NCI-H2171 (cell line): ENCODE measurements at regions not wholly inside any gene's neighbourhood (a gene's known extent, or its start where the extent isn't known, plus 50 kb on each side); places are given as distances from the start of the nearest gene placed in this dataset.
"Not testable (repeated sequence)": the region's sequence is repeated elsewhere in the genome, so short reads cannot be mapped to it uniquely, and the experiment has no call there.

Experiments used
- DNase-seq: peaks from one replicate; lab custom pipeline; 2025; lab: John Stamatoyannopoulos, UW

DNA sequence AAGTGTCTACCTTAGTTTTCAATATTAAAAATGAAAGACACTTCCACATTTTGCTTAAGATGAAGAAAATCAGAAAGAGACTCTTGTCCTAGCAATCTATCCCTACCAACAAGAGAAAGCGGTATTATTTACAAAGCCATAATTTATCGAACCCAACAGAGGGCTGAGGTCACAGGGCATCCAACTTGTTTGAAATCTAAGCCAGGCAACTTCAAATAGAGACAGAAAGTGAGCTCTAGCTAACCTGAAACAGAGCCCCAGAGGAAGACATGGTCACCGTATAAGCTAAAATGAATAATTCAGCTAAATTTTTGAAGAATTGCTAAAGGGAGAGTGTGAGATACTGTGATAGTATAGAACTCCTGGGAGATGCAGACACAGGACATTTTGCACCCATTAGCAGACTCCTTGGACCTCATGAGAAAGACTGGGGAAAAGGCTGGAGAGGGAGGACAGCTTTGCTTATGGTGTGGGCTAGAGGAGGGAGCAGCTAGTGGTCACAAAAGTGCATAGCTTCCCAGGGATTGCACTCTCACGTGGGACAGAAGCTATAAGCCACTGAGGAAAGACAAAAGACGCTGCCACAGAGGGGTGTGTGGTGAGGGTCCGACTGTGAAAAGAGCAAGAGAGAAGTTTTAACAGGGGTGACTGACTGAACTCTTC is 624.2 kb upstream of the GRIN3A start:
- DNase-seq, result no peak

- no peak for DNase-seq
Observed at GRCh38 chr9:102360846-102361245, 622.4 kb upstream of the GRIN3A start.

- DNase-seq, result no peak
Observed at GRCh38 chr9:102355982-102356381, 617.5 kb upstream of the GRIN3A start.

DNA sequence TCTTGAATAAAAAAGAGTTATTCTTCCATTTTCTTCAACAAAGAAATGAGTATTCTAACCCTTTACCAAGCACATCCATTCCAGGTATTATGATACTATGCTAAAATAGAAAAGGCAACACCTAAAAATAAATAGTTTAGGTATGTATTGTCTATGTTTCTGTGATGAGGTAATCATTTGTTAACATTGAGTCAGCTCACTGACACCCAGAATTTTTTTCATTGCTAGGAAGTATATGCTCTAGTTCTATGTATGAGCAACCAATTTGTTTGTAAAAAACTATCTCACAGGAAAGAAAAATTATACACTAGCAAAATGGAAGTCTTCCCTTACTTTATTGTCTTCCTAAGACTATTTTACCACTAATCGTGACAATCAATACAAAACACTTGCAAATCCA is 615.6 kb upstream of the GRIN3A start:
- no peak for DNase-seq

DNA sequence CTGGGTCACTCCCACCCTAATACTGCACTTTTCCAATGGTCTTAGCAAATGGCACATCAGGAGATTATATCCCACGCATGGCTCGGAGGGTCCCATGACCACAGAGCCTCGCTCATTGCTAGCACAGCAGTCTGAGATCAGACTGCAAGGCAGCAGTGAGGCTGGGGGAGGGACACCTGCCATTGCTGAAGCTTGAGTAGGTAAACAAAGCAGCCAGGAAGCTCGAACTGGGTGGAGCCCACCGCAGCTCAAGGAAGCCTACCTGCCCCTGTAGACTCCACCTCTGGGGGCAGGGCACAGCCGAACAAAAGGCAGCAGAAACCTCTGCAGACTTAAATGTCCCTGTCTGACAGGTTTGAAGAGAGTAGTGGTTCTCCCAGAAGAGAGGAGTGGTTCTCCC is 599.0 kb upstream of the GRIN3A start:
- DNase-seq, result not testable (repeated sequence)

GRCh38 chr9:102309379-102309778 is 570.9 kb upstream of the GRIN3A start:
- no peak for DNase-seq

DNA sequence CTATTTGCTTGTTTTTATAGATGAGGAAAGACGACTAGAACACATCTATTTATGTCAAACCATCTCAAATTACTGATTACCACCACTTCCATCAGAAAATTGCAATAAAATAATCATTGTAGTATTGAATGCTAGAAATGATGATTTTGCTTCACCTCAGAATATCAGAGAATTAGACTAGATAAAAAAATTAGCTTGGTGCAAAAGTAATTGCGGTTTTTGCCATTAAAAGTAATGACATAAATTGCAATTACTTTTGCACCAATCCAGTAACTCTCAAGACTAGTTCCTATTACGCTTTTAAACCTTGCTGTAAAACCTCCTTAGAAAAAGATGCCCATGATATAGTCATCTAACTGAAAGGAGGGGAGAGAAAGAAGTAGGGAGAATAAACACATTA is 556.7 kb upstream of the GRIN3A start:
- DNase-seq, result no peak

DNA sequence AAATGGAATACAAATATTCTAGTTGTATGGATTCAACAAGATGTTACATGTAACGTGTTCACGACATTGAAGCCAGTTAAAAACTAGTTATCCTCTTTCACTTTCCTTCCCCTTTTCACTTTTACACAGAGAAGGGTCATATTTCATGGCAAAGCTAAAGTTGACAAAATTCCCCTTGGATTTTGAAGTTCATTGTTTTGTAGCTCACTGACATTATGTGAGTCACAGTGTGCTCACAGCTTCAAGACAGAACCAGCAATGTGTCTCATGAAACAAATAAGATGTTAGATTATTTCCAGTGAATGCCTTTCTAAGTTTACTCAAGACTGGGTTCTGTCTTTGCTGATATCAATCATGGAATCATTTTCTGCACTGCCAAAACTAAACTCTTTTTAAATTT is 535.5 kb upstream of the GRIN3A start:
- no peak for DNase-seq

- no peak for DNase-seq
Observed at GRCh38 chr9:102253099-102253498, 514.7 kb upstream of the GRIN3A start.

DNA sequence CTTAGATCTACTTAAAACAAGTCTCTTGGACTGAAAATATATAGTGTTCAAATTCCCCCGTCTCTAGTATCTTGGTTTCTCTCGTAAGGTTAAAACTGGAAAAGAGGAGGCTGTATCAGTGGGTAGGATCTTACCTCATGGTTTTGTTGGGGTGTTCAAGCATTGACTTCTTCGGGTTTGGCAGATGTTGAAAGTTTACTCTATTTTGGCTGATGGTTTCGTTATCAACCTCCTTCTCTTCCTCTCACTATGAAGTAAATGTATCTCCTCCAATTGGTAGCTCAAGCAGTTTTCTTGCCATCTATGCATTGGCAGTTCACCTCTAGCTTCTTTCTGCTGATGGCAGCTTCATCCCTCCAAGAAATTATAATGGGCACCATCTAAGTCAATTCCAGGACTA is 506.5 kb upstream of the GRIN3A start:
- DNase-seq, result no peak

DNA sequence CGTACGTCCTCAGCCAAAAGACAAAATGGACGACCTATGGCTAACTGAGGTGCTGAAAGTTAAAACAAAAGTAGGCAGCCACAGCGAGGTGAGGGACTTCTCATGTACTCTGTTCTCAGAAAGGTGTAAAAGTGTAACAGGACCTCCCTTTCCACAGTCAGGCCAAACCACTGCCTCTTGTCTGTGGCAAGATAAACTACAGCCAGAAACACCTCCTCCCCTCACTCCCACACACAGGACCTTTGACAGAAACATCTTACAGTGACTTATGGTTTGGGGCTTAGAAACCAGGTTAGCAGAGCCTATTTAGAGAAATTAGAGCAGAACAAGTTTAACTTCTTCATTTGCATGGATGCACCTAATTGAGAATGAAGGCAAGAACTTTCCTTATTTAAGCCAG is 499.1 kb upstream of the GRIN3A start:
- DNase-seq, result no peak

DNA sequence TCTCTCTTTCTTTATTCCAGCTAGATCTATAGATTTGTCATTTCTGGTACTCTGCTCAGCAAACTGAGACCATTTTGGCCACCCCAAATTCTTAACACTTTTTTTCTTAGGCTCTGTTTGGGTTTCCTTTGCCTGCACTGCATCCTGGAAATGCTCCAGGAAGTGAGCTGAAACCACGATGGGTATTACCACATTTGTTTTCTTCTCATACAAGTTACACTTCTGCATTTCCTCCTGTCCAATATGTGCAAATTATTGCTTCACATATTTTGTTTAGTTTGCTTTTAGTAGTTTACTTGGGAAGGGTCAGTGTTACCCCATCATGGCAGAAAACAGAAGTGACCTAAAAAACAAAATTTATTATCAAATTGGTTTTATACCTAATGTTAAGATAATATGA is 498.6 kb upstream of the GRIN3A start:
- DNase-seq, result no peak

GRCh38 chr9:102227416-102227815 is 489.0 kb upstream of the GRIN3A start:
- not testable (repeated sequence) for DNase-seq

DNA sequence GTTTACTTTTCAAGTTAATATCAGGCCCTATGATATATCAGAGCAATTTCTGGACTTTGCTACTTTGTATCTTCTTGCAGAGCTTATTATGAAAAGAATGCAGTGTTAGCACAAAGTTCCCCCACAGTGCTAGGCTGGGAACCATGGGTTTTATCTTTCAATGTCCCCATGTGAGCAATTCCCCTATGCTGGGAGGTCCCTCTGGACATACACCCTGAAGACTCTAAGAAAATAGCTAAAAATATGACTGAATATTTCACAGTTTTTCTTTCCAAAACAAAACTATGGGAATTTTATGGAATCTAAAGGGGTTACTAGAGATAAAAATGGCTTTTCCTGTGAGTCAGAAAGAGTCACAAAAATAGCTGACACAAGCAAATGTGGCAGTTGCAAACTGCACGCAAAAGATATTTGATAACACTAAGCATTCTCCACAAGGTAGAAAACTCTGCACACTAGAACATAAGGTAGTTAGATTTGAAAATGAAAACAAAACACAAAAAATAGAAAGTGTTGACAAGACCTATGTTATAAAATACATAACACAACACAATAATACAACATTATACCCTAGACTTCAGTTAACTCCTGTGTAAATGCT is 487.5 kb upstream of the GRIN3A start:
- no peak for DNase-seq

DNA sequence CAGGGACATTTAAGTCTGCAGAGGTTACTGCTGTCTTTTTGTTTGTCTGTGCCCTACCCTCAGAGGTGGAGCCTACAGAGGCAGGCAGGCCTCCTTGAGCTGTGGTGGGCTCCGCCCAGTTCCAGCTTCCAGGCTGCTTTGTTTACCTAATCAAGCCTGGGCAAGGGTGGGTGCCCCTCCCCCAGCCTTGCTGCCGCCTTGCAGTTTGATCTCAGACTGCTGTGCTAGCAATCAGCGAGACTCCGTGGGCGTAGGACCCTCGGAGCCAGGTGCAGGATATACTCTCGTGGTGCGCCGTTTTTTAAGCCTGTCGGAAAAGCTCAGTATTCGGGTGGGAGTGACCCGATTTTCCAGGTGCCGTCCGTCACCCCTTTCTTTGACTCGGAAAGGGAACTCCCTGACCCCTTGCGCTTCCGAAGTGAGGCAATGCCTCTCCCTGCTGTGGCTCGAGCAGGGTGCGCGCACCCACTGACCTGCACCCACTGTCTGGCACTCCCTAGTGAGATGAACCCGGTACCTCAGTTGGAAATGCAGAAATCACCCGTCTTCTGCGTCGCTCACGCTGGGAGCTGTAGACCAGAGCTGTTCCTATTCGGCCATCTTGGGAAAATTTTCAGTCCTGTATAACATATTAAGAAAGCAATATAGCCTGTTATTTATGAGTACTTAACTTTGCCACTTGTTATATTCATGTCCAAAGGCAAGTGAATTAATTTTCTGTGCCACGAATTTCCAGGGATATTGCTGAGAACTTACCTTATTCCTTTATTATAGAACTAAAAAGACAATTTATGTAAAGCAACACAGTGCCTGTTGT is 485.1 kb upstream of the GRIN3A start:
- DNase-seq, result peak; percentile 14

DNA sequence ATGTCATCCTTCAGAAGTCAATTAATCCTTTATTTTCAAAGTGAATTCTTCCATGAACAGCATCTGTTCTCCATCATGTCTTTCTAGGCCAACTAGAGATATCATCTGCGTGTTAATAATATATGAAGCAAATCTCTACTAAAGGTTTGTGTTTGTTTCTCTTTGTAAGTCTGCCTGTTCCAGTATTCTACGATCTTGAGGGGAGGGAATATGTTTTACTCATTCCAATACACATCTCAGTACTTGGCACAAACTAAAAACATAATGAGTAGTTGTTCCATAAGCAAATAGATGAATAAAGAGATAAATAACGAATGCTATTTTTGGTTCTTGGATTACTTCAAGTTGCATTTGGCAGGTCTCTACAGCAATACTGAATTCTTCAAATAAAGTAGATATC is 470.7 kb upstream of the GRIN3A start:
- no peak for DNase-seq

DNA sequence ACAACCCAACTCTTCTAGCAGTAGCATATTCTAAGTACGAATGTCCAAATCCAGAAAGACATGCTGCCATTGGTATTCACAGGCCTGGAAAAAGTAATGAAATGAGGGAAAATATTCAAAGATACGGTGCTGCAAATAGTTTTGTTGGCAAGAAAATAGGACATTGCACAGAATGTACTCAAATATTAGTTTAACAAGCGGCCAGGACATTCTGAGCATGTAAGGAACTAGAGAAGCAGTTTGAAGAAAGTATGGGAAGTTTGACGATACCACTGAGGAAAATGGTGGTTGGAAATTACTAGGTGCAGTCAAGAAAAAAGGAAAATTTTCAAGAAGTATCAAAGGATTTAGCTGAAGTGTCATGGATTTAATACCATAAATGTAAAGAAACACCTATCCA is 468.0 kb upstream of the GRIN3A start:
- no peak for DNase-seq

GRCh38 chr9:102205251-102205650 is 466.8 kb upstream of the GRIN3A start:
- DNase-seq, result no peak

DNA sequence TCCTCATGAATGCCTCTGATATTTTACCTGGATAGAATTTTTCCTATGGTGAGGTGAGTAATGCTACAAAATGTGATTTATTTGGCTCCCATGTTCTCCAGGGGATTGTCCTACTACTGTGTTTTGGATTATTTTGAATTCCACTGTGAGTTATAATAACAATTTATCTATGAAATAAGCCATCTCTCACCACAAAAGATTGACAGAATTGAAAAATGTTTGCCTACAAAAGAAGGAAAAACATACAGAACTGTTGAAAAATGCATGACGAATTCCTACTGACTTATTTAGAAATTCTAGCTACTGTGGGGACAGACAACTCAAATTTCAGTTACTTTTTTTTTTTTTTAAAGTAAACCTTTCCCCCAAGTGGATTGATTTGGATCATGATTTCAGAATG is 463.7 kb upstream of the GRIN3A start:
- DNase-seq, result no peak

- no peak for DNase-seq
Observed at GRCh38 chr9:102185962-102186361, 447.5 kb upstream of the GRIN3A start.

GRCh38 chr9:102185371-102185770 is 446.9 kb upstream of the GRIN3A start:
- DNase-seq, result no peak

- no peak for DNase-seq
Observed at GRCh38 chr9:102178811-102179210, 440.4 kb upstream of the GRIN3A start.

DNA sequence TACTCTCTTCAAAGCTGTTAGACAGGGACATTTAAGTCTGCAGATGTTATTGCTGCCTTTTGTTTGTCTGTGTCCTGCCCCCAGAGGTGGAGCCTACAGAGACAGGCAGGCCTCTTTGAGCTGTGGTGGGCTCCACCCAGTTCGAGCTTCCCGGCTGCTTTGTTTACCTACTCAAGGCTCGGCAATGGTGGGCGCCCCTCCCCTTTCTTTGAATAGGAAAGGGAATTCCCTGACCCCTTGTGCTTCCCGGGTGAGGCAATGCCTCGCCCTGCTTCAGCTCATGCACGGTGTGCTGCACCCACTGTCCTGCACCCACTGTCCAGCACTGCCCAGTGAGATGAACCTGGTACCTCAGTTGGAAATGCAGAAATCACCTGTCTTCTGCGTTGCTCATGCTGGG is 435.8 kb upstream of the GRIN3A start:
- DNase-seq, result not testable (repeated sequence)
